IPS-18c (cell line): ENCODE measurements at regions not wholly inside any gene's neighbourhood (a gene's known extent, or its start where the extent isn't known, plus 50 kb on each side); places are given as distances from the start of the nearest gene placed in this dataset.

Experiments used
- H3K4me3 ChIP-seq: 2 replicates; pipeline ENCODE4 v1.7.0; 2013; ENCODE audit warnings: low read depth, mild to moderate bottlenecking, low read length, moderate library complexity; ENCODE audit not compliant: insufficient read depth
- H3K9me3 ChIP-seq: one replicate; pipeline ENCODE4 v1.6.1; 2013; ENCODE audit warnings: mild to moderate bottlenecking, low read length, moderate library complexity; ENCODE audit not compliant: control insufficient read depth, insufficient read depth

- no peak overlapping the region for H3K4me3 ChIP-seq
- no peaks in the 10 kb centered on the region for H3K9me3 ChIP-seq
These were observed 440.9 kb upstream of the MAF start for GRCh38 chr16:80041410-80041809.

GRCh38 chr16:80040814-80041213 is 440.3 kb upstream of the MAF start:
- Histone ChIP-seq H3K9me3 (no peaks in the 10 kb centered on the region), H3K4me3 (no peak overlapping the region)

- Histone ChIP-seq H3K9me3 (no peaks in the 10 kb centered on the region), H3K4me3 (no peak overlapping the region)
These were observed 439.9 kb upstream of the MAF start for GRCh38 chr16:80040413-80040812.

- Histone ChIP-seq H3K9me3 (no peaks in the 10 kb centered on the region), H3K4me3 (no peak overlapping the region)
These were observed 439.2 kb upstream of the MAF start for GRCh38 chr16:80039777-80040176.

- Histone ChIP-seq H3K9me3 (no peaks in the 10 kb centered on the region), H3K4me3 (no peak overlapping the region)
These were observed 438.0 kb upstream of the MAF start for GRCh38 chr16:80038566-80038965.

- no peaks in the 10 kb centered on the region for H3K9me3 ChIP-seq
- H3K4me3 ChIP-seq: no peak overlapping the region
These were observed 434.6 kb upstream of the MAF start for GRCh38 chr16:80034948-80035663.

GRCh38 chr16:80034469-80034826 is 433.9 kb upstream of the MAF start:
- no peak overlapping the region for H3K4me3 ChIP-seq
- H3K9me3 ChIP-seq: no peaks in the 10 kb centered on the region

- Histone ChIP-seq H3K9me3 (no peaks in the 10 kb centered on the region), H3K4me3 (no peak overlapping the region)
These were observed 433.4 kb upstream of the MAF start for GRCh38 chr16:80033783-80034468.

- Histone ChIP-seq H3K4me3 (no peak overlapping the region), H3K9me3 (no peaks in the 10 kb centered on the region)
These were observed 429.4 kb upstream of the MAF start for GRCh38 chr16:80029761-80030481.

GRCh38 chr16:80029381-80029630 is 428.8 kb upstream of the MAF start:
- no peak overlapping the region for H3K4me3 ChIP-seq
- H3K9me3 ChIP-seq: no peaks in the 10 kb centered on the region

- Histone ChIP-seq H3K4me3 (no peak overlapping the region), H3K9me3 (no peaks in the 10 kb centered on the region)
These were observed 428.2 kb upstream of the MAF start for GRCh38 chr16:80028581-80029380.

- no peak overlapping the region for H3K4me3 ChIP-seq
- no peaks in the 10 kb centered on the region for H3K9me3 ChIP-seq
These were observed 426.7 kb upstream of the MAF start for GRCh38 chr16:80027007-80027965.

- H3K9me3 ChIP-seq: no peaks in the 10 kb centered on the region
- no peak overlapping the region for H3K4me3 ChIP-seq
These were observed 424.7 kb upstream of the MAF start for GRCh38 chr16:80025236-80025635.

- no peaks in the 10 kb centered on the region for H3K9me3 ChIP-seq
These were observed 423.9 kb upstream of the MAF start for GRCh38 chr16:80024443-80024842.

GRCh38 chr16:80023865-80024264 is 423.3 kb upstream of the MAF start:
- no peaks in the 10 kb centered on the region for H3K9me3 ChIP-seq
- H3K4me3 ChIP-seq: no peak overlapping the region

More at GRCh38 chr16:80024443-80024842, 423.9 kb upstream of the MAF start:
- no peak overlapping the region for H3K4me3 ChIP-seq

GRCh38 chr16:80019395-80019794 is 418.9 kb upstream of the MAF start:
- no peak overlapping the region for H3K4me3 ChIP-seq
- H3K9me3 ChIP-seq: no peaks in the 10 kb centered on the region

GRCh38 chr16:80018466-80018865 is 417.9 kb upstream of the MAF start:
- H3K4me3 ChIP-seq: no peak overlapping the region
- H3K9me3 ChIP-seq: no peaks in the 10 kb centered on the region
